Upper lobe of left lung (tissue), 4 donors: ENCODE measurements at regions not wholly inside any gene's neighbourhood (a gene's known extent, or its start where the extent isn't known, plus 50 kb on each side); places are given as distances from the start of the nearest gene placed in this dataset.

Experiments
- CTCF ChIP-seq, 6 experiments: fragments of 450-650 bp in 4 of 6; fragments of 200-600 bp in 2 of 6; sonication (generic) in 2 of 6; IDR thresholded peaks; one replicate each; pipeline ENCODE4 v1.5.1; 2016 to 2019; ENCODE audit warnings: antibody characterized with exemption in 6 of 6
- POLR2A ChIP-seq, 4 donors: fragments of 450-650 bp; IDR thresholded peaks; one replicate each; pipeline ENCODE4 v1.5.1; 2016 to 2017; ENCODE audit warnings: antibody characterized with exemption in 4 of 4, mild to moderate bottlenecking in 2 of 4

GRCh38 chr3:104901396-104901795 is 465.3 kb upstream of the ALCAM start:
- no peak for TF ChIP-seq CTCF (IDR thresholded peaks at IDR 0.05)
- TF ChIP-seq POLR2A (IDR thresholded peaks at IDR 0.05) = no peak
